ENCODE measurements at regions not wholly inside any gene's neighbourhood (a gene's known extent, or its start where the extent isn't known, plus 50 kb on each side); places are given as distances from the start of the nearest gene placed in this dataset.

- no peak overlapping the region for H3K4me3 ChIP-seq
- H3K36me3 ChIP-seq, result no peaks in the 10 kb centered on the region
- no peak overlapping the region for H3K27ac ChIP-seq
- TF ChIP-seq, protein P1, sequence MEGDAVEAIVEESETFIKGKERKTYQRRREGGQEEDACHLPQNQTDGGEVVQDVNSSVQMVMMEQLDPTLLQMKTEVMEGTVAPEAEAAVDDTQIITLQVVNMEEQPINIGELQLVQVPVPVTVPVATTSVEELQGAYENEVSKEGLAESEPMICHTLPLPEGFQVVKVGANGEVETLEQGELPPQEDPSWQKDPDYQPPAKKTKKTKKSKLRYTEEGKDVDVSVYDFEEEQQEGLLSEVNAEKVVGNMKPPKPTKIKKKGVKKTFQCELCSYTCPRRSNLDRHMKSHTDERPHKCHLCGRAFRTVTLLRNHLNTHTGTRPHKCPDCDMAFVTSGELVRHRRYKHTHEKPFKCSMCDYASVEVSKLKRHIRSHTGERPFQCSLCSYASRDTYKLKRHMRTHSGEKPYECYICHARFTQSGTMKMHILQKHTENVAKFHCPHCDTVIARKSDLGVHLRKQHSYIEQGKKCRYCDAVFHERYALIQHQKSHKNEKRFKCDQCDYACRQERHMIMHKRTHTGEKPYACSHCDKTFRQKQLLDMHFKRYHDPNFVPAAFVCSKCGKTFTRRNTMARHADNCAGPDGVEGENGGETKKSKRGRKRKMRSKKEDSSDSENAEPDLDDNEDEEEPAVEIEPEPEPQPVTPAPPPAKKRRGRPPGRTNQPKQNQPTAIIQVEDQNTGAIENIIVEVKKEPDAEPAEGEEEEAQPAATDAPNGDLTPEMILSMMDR (IDR thresholded peaks at IDR 0.05), result no peak
- H3K9me3 ChIP-seq, result no peaks in the 10 kb centered on the region
- peaks cover 0 to under 1% of the 10 kb centered on the region in 2 donors for H3K27me3 ChIP-seq
- peaks cover 0 to 16% (median 13%) of the 10 kb centered on the region in 4 donors for H3K4me1 ChIP-seq
- DNase-seq, result no peak
- intact Hi-C loops (cut with DNase I; ENCODE audit: low total_unique reads), result loop anchor here (10.0 kb wide), 1 partner anchor 69 kb away; no protein-coding TSS in a partner anchor
Measured at GRCh38 chr5:171593976-171594375, 174.5 kb downstream of the FGF18 start.

- TF ChIP-seq, protein P1 (IDR thresholded peaks at IDR 0.05), result no peak
Measured at GRCh38 chr5:171595401-171595800, 176.0 kb downstream of the FGF18 start.

DNA sequence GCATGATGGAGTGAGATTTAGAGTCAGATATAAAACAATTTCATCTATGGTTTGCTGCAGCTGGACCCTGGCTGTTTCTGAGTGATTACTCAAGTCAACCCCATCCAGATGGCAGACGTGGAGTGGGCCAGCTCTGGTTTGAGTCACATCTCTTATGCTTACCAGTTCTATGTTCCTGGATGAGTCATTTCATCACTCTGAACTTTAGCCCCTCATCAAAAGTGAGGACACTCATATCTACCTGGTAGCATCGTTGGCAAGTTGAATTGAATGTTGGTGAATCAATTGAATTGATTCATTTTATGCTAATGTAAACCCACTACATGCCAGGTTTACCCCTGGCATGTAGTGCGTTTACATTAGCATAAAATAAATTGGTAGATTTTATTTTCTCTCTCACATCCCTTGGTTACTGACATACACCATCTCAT lies 176.4 kb downstream of the FGF18 start:
- no peaks in the 10 kb centered on the region for H3K36me3 ChIP-seq
- TF ChIP-seq, protein P1 (IDR thresholded peaks at IDR 0.05), result no peak
- DNase-seq, result peak in 1 of 2 donors; percentile 54
- H3K27me3 ChIP-seq, result no peaks in the 10 kb centered on the region
- no peaks in the 10 kb centered on the region for H3K9me3 ChIP-seq
- peak overlapping the region; percentile 51 for H3K27ac ChIP-seq
- H3K4me1 ChIP-seq, result peaks cover 0 to 20% (median 17%) of the 10 kb centered on the region in 4 donors
- intact Hi-C loops (cut with DNase I; ENCODE audit: low total_unique reads), result loop anchor here (10.0 kb wide), 1 partner anchor 71 kb away; no protein-coding TSS in a partner anchor
- no peak overlapping the region for H3K4me3 ChIP-seq

More at GRCh38 chr5:171595401-171595800, 176.0 kb downstream of the FGF18 start:
- no peaks in the 10 kb centered on the region for H3K9me3 ChIP-seq
- no peak for DNase-seq
- H3K27ac ChIP-seq, result peak overlapping the region in 1 of 2 donors; percentile 51
- intact Hi-C loops (cut with DNase I; ENCODE audit: low total_unique reads), result loop anchor here (10.0 kb wide), 1 partner anchor 71 kb away; no protein-coding TSS in a partner anchor
- no peaks in the 10 kb centered on the region for H3K36me3 ChIP-seq
- H3K4me1 ChIP-seq, result peaks cover 0 to 16% (median 13%) of the 10 kb centered on the region in 4 donors
- no peaks in the 10 kb centered on the region for H3K27me3 ChIP-seq
- H3K4me3 ChIP-seq, result no peak overlapping the region

DNA sequence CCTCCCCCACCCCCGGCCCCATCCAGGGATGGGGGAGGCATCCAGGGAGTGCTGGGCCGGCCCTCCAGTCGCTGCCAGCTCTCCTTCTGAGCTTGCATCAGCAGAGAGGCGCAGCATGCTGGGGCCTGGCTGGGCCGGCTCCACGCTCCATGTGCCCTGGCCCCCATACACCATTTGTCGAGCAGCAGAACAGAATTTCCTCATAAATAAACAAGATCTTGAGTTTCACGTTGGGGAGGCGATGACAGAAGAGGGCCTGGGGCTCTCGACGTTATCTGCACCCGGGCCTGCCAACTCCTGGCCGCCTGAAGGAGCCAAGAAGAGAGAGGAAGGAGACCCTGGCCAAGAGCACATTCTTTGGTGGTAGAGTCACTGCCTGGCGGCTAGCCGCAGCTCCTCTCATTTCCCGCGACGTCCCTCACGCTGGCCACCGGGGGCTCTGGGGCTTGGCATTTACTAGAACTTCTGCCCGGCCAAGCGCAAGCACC lies 177.0 kb downstream of the FGF18 start:
- peak overlapping the region; percentile 51 for H3K27ac ChIP-seq
- intact Hi-C loops (cut with DNase I; ENCODE audit: low total_unique reads), result loop anchor here (10.0 kb wide), 1 partner anchor 72 kb away; no protein-coding TSS in a partner anchor

DNA sequence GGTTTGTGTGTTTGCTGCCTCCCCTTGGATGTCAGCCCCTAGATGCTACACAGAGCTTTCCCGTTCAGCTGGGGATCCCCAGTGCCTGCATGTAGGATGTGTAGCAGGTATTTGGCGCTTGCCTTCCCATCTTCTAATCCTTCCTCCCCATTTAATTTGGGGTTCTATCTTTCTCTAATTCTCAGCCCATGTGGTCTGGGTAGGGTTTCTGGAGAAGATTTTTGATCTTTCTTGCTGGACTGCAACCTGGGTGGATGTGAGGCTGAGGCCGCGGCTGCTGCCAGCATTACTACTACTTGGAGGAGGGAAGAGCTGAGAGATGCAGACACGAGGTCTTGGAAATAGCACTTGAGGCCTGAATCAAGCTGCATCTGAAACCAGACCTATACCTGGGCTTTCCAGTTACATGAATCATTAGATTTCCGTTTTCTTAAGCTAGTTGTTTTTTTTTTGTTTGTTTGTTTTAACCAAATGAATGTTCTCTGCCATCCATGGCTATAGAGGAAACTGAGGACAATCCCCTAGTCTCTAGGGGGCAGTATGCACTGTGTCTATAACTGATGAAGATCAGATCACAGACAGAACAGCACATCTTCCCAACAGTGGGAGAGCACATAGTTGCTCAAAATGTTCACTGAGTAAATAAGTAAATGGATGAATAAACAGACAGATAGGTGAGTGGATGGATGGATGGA lies 178.6 kb downstream of the FGF18 start:
- Histone ChIP-seq H3K36me3 (no peaks in the 10 kb centered on the region), H3K4me3 (no peak overlapping the region), H3K9me3 (no peaks in the 10 kb centered on the region), H3K27me3 (no peaks in the 10 kb centered on the region), H3K4me1 (peaks cover 0 to 25% (median 19%) of the 10 kb centered on the region in 4 donors), H3K27ac (no peak overlapping the region)
- DNase-seq, result no peak
- intact Hi-C loops (cut with DNase I; ENCODE audit: low total_unique reads), result loop anchor here (10.0 kb wide), 1 partner anchor 73 kb away; no protein-coding TSS in a partner anchor
- TF ChIP-seq, protein P1 (IDR thresholded peaks at IDR 0.05), result no peak

More for the DNA sequence above, 177.0 kb downstream of the FGF18 start:
- TF ChIP-seq, protein P1 (IDR thresholded peaks at IDR 0.05), result peak; percentile 9 to 32
- H3K4me3 ChIP-seq, result no peak overlapping the region
- no peaks in the 10 kb centered on the region for H3K36me3 ChIP-seq
- no peaks in the 10 kb centered on the region for H3K9me3 ChIP-seq
- no peaks in the 10 kb centered on the region for H3K27me3 ChIP-seq
- DNase-seq, result peak; percentile 78 to 93
- H3K4me1 ChIP-seq, result peaks cover 0 to 25% (median 19%) of the 10 kb centered on the region in 4 donors

All from tibial artery (tissue), 4 donors.